NCI-H69 (cell line): ENCODE measurements at regions not wholly inside any gene's neighbourhood (a gene's known extent, or its start where the extent isn't known, plus 50 kb on each side); places are given as distances from the start of the nearest gene placed in this dataset.

Source experiments
- DNase-seq: peaks from one replicate; lab custom pipeline; 2025; lab: John Stamatoyannopoulos, UW

DNA sequence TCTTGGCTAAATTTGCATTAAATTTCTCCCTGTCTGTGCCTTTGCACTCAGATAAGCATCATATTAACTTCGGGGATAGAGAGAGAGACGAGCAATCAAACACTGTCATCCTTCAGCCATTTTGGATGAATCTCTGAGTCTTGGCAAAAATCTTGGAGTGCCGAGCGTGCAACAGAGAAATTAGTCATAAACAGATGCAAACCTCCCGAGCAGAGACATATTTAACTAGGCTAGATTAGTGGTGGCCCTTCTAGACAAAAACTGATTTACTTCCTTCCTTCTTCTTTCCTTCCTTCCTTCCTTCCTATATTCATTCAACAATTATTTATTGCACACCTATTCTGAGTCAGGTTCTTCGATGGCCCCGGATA lies 114.4 kb upstream of the BLID start:
- DNase-seq: no peak

DNA sequence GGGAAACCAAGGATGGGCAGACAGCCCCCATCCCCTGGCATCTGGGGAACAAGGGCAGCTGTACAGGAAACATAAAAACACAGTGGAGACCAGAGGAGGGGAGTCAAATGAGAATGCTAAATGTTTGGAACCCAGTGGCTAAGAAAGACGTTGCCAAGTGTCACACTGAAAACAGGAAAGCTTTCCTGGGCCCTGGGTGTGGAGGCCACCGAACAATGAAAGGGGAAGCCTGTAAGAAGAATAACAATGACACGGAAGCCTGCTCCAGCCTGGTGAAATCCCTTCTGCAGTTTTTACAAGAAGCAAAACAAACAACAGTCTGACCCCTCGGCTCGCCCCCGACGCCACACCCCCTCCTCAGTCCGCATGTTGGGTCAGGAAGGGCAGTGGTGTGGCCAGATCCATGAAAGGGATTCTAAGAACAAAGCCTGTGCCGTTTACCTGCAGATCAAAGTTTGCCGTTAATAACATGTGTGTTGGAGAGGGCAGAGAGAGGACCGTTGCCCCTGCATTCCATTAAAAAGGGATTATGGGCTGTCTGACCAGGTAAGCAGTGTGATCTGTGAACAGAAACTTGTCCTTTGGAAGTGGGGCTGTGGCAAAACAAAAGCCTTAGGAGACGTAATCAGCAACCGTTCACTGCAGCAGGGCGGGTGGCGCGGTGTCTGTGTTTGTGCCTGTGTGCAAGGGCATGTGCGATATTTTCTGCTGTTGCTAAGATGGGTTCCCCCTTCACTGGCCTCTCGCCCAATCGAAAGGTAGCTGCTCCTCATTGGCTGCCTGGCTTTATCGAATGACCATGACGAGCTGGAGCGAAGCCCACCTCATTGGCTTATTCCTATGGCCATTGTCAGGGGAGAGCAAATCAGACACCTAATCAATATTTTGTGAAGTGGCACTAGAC lies 113.7 kb upstream of the BLID start:
- DNase-seq: peak; percentile 28

DNA sequence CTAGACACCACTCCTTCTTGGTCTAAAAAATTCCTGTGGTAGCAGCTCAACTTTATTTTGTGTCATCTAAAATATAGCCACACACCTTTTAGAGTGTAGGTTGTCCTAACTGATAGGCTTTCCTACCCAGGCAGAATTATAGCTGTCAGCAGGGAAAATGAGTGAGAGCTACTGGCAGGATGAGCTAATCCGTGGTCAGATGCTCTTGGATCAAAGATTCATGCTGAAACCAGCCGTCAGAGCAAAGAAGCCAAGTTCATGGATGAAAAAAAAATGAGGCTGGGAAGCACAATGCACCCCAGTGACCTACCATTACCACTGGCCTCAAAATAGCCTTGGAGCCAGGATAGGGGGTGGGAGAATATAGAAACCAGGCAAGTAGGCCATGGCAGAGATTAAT lies 113.1 kb upstream of the BLID start:
- no peak for DNase-seq

DNA sequence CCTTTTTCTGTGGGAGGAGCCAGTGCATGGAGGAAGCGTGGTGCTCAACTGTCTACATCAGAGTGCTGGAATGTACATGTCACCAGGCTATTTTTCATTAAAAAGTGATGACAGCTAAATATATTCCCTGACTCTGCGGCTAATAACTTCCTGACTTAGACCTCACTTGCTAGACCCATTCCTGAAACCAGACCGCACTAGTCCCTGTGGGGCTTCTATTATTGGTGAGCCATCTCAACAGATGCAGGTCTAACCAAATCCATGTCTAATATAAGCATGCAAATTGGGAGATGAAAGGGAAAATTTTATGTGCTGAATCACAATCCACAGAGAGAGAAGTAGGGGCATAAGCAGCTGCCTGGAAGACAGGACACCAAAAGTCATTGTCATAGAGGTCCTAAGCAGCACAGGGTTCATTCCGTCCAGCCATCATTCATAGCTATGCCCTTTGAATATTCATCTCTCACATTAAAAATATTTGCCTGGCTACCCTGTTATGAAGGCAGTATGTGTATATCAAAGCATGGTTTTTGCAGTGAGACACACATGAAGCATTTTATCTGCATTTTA lies 110.9 kb upstream of the BLID start:
- DNase-seq: no peak

DNA sequence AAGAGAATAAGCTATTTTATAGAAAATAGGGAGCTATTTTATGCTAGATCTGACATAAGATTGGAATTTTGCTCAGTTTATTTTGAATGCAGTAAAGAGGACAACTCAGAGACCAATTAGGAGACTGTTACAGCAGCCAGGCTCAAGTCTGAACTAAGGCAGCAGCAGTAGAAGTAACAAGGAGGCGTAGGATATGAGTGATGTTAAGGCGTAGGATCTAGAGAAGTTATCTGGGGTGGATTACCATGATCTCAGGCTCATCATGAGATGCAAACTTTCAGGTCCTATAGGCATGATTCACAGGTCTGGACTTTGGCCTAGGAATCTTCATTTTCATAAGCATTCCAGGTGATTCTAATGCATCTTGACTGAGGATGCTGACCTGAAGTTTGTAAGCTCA lies 108.9 kb upstream of the BLID start:
- no peak for DNase-seq

DNA sequence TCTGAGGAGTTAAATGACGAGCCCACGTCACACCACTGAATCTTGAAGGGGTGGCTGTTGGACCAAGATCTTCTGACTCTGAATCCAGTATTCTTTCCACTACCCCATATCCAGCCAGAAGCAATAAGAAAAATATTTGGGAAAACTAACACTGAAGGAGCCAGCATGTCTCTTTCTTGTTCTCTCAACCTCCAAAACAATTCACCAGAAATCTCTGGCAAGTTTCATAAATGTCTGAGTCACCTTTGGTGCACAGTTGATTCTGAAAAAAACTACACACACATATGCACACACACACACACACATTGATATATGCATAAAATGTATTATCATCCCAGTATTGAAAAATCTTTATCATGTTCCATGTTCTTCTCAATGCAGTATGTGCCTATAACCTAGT lies 104.3 kb upstream of the BLID start:
- DNase-seq: no peak

DNA sequence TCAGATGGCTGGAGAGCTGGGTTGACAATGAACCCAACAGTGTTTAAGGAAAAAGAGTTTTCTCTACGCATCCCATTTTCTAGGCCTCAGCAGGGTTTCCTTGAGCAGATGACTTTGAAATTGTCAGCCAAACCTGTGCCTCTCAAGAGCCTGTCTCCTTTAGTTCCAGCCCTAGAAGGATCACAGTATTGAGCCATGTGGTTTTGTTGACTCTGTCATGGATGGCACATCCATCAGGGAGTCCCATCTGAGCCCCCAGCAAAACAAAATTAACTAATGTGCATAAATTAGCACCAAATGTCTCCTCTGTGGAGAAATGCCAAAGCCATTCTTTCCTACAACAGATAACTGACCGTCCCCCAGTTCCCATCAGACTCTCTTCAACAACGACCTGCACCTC lies 103.8 kb upstream of the BLID start:
- DNase-seq: peak; percentile 23

DNA sequence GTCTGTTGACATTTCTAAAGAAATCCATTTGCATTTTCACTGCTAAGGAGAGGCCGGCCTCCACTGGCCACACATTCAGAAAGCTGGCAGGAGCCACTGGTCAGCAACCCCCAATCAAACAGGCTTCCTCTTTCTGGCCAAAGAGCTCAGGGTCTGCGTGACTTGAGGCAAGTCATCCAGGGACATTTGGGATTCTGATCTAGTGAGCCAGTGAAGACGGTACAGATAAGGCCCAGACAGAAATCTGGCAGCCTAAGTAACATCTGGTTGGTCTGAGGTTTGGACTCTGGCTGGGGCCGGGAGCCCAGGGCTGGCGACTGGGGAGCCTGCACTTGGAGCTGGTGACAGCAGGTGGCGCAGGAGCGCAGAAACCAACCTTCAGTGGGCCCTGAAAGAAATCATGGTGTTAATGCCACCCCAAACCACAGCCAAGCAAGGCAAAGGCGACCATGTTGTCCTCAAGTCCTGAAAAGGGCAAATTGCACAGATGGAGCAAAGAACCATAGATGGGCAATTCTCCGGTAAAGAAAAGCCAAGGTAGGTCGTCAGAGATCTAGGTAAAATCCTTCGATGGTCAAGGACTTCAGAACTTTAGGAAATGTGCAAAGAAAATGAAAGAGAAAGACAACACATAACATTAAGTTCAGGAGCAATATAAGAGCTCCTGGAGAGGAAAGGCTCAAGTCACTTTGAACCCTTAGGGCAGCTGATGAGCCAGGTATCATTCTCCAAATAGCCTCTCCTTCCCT lies 99.4 kb upstream of the BLID start:
- peak; percentile 61 for DNase-seq

DNA sequence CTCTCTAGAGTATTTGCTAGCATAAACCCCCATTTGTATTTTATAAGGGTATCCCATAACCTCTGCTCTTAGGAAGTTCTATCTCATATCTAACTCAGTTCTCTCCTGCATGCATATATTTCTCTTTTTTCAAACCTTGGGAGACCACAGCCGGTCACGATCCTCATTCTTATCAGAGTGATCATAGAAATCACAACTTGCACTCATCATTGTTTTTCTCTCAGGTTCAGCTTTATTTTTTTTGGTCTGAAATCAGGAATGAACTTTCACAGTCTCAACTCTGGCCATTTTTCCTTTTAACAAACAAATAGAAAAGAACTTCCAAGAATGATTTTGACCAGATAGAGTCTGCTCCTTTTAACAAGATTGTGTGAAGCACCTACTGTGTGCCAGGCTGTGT lies 98.6 kb upstream of the BLID start:
- DNase-seq: no peak

DNA sequence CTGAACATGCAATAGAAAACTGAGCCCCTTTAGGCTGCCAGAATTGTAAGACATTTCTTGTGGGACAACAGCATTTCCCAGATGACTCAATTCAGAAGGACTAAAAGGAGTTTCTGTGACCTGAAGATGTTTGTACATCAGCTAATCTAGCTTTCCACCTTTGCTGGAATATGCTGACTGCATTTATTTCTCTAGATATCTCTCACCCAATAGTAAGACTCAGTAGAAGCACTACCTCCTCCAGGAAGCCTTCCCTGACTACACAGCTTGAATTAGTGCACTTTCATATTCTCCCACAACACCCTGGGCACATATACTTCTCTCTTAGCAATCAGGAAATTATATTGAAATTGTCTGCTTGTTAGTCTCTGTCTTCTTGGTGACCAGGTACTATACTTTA lies 98.1 kb upstream of the BLID start:
- no peak for DNase-seq

DNA sequence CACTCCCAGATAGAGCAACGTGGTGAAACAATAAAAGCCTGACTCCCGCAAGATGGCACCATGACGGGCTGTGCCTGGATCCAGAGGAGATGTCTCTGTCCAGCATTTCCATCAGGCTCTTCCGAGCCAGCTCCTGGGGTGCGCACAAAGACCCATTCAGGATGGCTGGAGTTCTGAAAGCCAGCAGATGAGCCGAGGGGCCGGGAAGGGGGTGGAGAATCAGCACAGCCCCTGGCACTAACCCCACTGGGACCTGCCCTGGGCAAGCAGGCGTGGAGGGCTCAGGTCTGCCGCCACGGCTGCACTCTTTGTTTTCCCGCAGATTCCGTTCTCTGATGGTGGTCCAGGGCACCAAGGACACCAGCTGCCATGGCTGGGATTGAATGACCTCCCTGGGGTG lies 97.2 kb upstream of the BLID start:
- no peak for DNase-seq

DNA sequence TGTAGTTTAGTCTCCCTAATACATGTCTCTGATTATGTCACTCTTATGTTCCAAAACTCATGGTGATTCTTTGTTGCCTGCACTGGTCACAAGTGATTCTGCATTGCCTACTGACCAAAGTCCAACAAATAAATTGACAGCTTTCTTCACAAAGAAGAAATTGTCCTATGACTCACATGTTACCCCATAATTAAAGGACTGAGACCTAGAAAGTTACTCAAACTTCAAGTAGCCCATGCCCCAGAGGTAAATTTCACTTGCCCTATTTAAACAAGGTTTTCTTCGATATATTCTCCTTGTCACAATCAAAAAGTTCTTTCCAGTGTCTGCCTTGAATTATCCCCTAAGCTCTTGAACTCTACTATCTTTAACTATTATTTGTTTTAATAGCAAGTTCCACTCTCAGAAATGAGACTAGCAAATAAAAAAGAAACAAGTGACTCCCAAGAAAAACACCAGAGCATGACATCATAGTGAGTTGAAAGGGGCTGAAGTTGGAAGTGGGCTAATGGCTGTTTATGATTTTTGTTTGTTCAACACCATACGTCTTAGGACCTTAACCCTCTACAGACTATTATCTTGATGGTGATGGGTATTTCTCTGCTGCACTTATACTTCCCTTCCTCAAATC lies 94.5 kb upstream of the BLID start:
- DNase-seq: peak; percentile 18

DNA sequence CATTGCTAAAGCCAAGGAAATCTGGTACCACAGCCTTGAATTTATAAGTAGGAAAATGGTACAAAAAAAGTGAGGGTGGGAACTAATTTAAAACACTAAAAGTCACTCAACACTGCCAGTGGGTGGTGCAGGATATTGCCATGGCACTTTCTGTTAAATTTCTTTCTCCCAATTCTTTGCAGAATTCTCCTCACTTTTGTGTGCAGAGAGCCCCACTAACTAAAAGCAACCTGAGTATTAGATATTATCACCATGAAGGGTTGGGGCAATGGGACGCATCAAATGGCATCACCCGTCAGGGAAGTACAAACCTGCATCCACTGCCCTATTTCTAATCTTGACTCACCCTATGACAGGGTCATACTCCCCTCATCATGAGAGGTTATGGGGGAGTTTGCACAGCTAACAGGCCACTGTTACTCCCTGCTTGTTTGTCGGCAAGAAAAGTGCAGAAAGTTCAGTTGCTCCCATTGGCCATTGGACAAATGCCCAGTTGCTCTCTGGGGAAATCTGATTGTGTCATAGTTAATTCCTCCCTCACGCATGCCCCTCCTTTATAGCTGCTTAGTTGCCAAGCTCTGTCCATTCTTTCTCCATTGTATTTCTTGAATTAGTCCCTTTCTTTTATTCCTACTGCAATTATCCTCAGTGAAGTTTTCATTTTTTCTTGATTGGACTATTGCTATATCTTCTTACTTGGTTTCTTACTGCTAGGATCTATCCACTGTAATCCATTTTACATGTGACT lies 93.8 kb upstream of the BLID start:
- DNase-seq: peak; percentile 58

DNA sequence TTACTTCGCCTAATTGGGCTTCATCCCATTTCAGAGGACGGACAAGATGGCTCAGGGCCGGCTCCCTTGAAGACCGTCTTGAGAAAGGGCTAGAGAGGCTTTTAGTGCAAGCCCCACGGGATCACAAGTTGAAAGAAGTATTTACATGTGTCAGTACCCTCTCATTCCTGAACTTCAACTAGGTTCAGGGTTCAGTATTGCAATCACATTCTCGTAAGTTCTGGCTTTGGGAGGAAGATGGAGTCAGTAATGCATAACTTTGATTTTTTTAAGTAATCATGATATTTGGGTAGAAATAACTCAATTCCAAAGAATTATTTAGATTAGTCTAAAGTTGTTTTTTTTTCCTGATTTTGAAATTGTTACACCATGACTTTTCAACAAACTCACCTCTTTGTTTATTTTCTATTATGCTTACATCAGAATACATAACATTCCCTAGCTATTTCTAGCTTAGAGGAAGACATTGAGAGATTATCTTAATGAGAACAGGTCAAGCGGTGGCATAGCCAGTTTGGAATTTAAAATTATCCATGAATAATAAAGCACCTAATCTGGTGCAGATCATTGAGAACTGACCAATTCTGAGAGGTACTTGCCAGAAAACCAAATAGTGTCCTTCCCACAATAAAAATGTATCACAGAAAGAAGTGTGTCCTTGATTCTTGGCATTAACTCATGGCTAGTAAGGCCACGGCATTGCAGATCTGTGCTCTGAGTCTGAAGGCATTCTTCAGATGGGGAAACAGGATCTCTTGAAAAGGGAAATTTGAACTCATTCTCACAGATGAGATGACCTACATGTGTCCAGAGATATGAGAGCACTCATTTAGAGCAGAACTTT lies 92.1 kb upstream of the BLID start:
- no peak for DNase-seq

DNA sequence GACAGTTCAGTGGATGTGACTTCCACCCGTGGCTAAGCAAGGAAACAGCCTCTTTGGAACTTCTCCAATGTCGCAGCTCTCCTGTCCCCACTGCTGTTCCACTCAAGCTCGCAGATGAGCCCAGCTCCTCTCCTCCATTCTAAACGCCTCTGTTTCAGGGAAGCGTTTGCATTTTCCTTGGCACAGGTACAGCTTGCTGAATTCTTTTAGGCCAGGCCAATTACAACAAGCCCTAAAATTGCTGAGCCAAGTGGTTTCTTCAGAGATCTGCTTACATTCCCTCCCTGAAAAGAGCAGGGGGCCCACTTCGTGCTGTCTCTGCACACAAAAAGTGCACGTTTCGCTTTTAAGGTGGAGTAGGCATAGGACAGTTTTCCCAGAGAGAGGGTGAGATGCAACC lies 91.5 kb upstream of the BLID start:
- DNase-seq: no peak

DNA sequence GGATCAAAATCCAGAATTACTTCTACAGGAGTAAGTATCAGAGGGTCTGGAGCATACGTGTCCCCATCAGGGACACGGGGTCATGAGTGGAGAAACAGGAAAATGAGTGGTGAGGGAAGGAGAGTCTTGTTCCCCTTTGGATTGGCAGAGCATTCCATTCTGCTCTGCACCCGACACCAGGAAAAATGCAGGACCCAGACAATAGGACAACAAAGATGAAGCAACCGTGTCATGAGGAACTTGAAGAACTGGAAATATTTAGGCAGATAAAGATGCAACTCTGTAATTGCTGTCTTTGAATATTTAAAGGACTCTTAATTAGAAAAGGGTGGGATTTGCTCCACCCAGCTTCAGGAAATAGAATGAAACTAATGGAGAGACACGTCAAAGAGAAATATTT lies 89.0 kb upstream of the BLID start:
- DNase-seq: no peak

DNA sequence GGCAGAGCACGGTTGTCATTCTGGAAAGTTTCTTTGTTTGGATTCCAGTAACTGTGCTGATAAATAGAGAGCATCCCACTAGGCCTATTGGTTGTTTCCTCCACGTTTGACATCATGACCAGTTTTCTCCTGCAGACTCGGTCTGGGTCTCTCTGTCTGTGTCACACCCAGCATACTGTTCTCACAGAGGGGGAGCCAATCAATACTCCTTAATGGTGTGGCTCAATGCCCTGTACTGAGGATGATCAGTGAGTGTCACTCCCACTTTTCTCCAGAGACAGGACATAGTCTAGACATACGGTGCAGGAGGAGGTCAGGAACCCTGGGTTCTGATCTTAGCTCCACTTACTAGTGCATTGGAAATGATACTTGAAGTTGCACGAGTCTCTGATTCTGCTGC lies 88.2 kb upstream of the BLID start:
- DNase-seq: no peak

DNA sequence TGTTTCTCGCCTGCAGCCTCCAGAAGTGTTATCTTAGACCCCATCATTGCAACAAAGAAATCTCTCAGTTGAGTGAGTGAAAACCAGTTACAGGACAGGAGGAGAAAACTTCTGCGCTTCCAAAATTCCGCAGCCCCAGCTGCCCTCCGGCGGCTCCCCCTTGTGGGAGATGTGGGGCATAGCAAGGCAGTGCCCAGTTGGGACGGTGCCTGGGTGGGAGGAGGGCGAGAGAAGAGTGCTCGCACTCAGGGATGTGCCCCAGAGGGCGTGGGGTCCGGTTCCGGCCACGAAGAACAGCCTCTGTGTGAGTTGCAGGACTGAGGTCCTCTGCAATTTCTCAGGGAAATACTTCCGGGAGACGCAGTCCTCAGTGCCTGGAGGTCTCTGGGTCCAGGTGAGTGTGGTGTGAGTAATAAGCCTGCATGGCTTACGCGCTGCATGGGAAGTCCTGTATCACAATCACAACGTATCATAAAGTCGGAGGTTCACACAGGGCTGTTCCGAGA lies 87.0 kb upstream of the BLID start:
- DNase-seq: peak; percentile 48

DNA sequence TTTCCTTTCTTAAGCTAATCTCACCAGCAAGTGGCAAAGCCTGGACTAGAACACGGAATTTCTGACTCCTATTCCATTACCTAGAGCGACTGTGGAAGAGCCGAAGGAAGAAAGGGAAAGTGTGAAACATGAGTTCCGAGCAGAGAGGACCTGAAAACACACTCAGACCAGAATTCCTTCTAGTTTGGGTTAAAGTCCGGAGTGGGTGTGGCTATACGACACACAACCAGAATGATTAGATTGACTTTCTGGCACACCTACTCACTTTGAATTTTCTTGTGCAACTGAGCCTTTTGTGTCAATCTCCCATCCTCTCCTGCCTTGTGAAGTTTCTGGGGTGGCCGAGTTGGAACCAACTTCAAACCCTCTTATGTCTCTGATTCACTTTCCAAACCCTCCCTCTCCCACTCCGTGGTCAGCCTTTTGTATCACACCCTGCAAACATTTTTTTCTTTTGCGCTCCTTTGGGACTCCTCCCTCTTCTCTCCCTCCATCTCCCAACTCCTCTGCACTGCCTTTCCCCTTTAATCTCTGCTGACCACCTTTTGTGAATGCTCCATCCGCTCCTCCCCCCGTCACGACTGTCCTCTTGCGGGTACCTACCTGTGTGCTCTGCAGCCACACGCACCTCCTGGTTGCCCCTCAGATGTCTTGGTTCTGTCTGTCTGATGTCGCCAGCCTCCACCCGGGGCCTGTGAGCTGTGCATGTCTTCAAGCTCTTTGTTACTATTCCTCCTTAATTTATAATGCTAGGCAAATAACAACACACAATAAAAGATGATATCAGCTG lies 86.3 kb upstream of the BLID start:
- DNase-seq: no peak

DNA sequence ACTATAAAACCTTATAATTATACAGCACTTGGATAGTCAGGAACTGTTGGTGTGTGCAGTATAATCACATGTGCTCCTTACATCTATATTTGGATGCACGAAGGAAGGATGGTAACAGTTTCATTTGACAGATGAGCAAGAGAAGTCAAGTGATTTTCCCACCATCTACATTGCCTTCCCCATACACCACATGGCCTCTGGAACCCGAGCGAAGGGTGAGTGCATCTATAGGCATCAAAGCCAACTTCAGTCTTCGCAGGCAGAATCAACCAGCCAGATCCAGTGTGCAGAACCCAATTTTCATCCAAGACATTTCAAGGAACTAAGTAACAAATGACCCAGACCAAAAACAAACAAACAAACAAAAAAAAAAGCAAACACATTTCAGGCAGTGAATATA lies 85.1 kb upstream of the BLID start:
- no peak for DNase-seq
